GM19438 (cell line): ENCODE measurements at regions not wholly inside any gene's neighbourhood (a gene's known extent, or its start where the extent isn't known, plus 50 kb on each side); places are given as distances from the start of the nearest gene placed in this dataset.

Experiments used
- ATAC-seq: cut with Tn5 transposase; IDR thresholded peaks from one replicate; pipeline ENCODE4 v1.9.1; 2021; ENCODE audit warnings: low read depth; ENCODE audit not compliant: unreplicated experiment

DNA sequence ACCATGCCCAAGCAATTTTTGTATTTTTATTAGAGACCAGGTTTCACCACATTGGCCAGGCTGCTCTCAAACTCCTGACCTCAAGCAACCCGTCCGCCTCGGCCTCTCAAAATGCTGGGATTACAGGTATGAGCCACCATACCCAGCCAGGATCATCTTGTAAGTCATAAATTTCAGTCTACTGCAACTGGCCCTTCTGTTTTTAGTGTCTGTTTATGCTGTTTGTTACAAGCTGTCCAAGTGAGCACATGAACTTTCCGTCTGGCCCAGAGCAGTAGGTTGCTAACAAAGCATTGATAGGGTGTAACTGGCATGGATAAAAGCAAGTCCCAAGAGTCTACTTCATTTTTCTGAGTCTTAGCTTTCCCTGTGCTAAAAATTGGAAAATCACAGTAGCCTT is 164.4 kb upstream of the NT5C1B start:
- ATAC-seq: no peak

DNA sequence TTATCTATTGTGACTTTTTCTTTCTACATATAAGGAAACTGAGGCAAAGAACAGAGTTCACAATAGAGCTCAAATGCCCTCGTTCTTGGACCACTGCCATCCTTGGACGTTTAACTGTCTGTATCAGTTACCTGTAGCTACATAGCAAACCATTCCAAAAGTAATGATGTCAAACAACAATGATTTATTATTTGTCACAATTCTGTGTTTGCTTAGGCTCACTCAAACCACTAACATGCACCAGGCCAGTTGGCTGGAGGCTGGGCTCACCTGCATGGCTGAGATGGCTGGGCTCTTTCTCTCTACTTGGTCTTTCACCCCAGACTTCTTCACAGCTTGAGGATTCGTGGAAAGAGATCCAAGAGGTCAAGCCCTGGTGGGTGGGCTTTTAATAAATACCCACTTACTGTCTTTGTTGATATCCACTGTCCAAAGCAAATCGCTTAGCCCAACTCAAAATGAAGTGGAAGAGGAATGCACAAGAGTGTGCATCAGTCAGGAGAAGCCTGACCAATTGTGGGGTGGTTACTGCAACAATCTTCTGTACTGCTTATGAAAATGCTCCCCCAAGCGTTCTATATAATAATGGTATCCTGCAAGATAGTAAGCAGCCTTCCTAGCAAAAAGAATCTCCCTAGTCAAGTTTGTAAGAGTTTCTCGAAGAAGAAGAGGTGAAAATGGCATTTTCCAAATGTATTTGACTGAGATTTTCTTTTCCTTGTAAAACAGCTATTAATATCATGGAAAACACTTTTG is 163.5 kb upstream of the NT5C1B start:
- ATAC-seq: no peak

DNA sequence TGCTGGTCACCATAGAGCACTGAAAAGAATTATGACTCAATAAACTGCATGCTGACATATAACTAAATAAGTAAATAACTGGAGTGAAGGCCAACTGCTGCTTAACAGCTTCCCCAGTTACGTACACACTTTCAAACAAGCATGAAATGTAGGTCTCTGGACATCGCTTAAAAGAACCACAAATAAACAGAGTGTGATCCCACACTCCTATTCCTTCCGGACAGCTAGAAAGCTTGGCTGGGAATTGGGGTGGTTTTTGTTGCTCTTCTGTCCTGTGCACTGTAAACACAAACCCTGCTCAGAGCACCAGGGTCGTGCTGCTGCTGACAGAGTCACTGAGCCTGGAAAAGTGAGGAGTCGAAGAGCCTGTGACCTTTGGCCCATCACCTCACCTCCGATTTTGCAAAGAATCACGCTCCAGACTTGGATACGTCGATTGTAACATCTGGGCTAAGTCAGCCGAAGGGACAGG is 162.7 kb upstream of the NT5C1B start:
- ATAC-seq: no peak

DNA sequence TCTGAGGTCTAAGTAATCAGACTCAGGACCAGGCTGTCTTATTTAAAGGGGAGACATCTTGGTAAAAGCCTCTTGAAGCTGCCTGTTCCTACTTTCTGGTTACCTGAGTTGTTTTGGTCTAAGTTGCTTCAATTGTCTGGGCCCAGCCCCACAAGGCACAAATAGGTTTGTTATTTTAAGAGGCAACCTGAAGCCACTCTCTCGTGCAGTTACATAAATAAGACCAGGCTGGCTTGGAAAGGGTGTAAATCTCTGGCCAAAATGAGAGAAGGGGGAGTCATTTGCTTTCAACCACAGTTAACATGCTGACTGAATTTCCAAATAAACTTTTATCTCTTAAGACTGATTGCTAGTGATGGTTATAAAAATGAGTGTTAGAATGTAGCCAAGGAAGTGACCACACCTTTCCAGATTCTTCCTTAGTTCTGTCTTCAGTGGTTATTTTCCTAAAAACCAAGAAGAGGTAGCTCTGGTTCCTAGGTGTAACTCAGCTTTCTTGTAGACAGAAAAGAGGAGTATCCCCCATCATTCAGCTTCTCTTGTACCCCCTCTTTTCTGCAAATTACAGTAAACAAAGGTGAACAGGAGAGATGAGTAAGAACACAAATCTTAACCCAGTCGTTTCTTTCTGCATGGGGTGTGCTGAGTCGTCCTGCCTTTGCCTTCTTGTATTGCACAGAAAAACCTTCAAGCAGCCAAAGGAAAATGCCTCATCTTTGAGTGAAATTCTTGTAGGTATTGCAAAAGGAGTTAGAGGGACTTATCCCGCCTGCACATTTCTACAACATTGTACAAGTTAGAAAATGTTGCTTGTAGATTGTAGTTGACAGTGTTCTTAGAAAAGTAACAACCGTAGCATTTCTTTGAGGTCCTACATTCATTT is 161.5 kb upstream of the NT5C1B start:
- ATAC-seq: no peak

- no peak for ATAC-seq
Measured at GRCh38 chr2:18749912-18750526, 160.7 kb upstream of the NT5C1B start.

GRCh38 chr2:18745431-18746272 is 156.3 kb upstream of the NT5C1B start:
- no peak for ATAC-seq

DNA sequence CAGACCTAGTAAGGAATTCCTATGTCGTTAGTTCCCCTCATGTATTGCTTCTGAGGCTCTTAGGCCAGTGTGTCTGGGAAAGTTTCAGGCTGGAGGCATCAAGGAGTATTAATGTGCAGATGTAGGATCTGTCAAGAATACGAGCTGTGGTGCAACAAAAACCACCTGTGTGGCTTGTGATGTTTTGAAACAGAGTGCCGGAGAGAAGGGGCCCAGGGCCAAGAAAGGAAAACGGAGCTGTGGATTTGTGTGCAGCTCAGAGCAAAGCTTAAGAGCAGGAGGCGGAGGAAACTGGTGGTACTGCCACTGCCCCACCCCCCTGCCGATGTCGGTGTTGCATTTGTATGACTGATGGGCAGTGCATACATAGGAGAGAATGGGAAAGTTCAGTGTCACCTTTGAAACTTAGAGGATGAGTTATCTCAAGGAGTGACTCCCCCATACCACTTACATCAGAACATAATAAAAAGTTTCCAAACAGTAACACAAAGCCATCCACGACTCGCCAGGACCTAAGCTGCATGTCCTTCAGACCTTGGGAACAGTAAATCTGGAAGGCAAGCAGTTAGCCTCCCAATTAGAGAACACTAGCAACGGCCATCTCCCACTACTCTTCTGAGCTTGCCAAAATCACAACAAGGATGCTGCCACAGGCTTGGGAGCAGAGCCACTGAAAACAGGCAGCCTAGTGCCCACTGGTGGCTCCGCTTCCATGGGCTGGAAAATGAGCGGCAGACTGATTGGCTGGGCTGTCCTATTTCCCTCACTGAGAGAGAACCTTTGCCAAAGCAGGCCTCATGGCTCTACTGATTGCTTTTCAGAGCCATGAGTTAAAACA is 152.7 kb upstream of the NT5C1B start:
- no peak for ATAC-seq

- no peak for ATAC-seq
Measured at GRCh38 chr2:18741191-18741590, 151.8 kb upstream of the NT5C1B start.

GRCh38 chr2:18740474-18740881 is 151.1 kb upstream of the NT5C1B start:
- no peak for ATAC-seq

DNA sequence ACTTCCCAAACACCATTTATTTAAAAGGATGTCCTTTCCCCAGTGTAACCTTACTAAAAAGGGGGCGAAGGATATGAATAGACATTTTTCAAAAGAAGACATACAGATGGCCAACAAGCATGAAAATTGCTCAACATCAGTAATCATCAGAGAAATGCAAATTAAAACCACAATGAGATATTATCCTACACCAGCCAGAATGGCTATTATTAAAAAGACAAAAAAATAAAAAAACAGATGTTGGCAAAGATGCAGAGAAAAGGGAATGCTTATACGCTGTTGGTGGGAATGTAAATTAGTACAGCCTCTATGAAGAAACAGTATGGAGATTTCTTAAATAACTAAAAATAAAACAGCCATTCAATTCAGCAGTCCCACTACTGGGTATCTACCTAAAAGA is 142.3 kb upstream of the NT5C1B start:
- no peak for ATAC-seq

GRCh38 chr2:18724371-18725145 is 135.2 kb upstream of the NT5C1B start:
- no peak for ATAC-seq

- ATAC-seq: no peak
Measured at GRCh38 chr2:18723219-18723618, 133.8 kb upstream of the NT5C1B start.

- ATAC-seq: no peak
Measured at GRCh38 chr2:18722101-18722500, 132.7 kb upstream of the NT5C1B start.

DNA sequence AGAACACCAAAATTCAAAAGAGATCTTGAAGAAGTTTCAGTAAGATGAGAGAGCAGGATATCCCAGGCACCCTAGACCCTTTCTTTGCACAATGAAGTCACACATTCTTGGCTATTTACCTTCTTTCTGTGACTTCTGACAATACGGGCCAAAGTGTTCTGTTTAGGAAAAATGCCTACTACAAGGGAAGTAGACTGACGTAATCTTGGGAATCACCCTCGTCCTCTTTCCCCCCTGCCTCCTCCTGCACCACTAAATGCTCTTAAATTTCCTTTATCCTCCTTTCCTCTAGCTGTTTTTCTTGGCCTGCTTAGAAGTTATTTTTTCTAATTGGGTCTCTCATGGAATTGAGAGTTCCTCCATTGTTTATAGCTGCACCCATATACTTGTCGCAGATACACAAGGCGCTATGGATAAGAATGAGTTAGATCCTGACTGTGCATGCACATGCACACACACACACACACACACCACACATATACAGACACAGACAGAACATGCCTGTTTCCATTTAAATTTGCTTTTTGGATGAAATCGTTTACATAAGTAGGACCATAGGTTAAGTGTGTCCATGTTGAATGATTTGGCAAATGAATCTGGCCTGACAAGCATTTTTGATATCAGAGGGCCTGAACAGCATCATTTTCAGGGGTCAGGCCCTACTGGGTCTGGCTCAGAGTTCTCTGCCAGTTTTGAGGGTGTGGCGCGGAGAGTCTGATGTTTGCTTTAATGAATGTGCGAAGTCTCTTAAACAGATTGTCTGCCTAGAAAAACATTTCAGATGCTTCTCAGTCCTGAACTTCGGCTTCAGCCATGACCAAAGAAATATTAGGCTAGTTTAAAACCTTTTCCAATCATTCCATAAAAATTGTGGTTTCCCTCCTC is 131.9 kb upstream of the NT5C1B start:
- no peak for ATAC-seq

DNA sequence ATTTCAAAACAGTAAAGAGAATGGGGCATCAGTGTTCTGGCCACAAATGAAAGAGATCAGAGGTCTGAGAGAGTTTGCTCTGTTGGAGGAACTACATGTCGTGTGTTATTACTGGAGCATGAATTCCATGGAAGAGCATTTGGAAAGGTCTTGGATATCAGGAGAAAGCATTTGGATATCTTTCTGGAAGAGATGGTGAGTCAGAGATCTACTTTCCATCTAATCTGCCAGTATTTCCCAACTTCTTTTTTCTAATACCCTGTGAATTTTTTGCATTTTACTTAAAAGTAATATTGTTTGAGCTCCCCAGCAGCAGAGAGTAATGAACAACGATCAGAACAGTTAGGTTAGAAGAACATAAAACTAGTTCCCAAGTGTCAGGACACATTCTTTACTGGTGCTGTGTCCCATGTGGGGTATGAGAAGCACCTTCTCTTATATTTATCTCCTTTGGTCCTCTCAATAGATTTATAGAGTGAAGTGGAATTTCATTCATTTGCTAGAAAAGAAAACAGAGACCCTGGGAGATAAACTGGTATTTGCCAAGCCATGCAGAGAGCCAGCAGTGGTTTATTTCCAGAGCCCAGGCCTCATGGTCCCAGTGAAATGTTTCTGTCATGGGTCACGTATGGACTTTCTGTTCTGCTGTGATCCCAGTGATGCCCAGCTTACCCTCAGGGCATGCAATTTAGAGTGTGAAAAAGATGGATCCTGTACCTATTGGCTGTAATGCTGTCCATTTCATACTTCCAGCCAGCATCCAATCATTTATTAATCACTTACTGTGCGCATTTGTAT is 130.8 kb upstream of the NT5C1B start:
- no peak for ATAC-seq

DNA sequence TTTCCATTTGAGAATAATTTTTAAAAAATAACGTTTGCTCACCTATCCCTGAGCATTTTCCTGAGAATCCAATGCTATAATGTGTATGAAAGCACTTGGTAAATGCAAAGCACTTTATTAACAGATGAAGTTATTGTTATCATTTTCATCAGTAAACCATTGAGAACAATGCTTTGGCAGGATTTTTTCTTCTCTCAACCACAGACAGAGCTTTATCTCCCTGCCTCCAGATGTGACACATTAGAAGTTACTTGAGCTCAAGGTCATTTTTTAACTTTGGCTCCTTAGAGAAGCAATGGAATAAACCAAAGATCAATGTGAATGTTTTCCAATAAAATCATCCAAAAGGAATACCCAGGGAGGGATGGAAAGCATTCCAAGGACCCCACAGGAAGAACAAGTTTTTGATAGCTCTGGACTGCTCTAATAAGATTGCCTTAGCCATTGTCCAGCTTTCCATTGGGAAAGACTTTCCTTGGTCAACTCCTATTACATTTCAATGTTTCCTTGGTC is 118.9 kb upstream of the NT5C1B start:
- no peak for ATAC-seq

DNA sequence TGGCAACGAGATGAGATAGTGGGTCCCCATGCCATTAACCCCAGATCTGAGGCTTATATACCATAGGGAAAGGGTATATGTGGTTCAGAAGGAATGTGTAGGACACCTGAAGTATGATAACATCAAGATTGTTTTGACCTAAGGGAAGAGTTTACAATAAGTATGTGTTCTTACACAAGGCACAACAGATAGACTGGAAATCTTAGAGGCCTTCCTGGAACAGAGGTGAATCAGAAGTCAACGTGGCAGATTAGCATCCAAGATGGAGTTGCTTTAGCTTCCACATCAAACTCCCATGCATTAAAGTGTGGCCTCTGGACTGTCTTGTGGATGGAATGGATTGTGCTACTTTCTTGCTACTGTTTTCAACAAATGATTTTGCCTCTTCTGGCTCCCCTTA is 116.6 kb upstream of the NT5C1B start:
- ATAC-seq: no peak
